Memory B cell (primary cell): ENCODE measurements at regions not wholly inside any gene's neighbourhood (a gene's known extent, or its start where the extent isn't known, plus 50 kb on each side); places are given as distances from the start of the nearest gene placed in this dataset.
"Not testable (repeated sequence)": the region's sequence is repeated elsewhere in the genome, so short reads cannot be mapped to it uniquely, and the experiment has no call there.

ENCODE experiments used
- ATAC-seq: fragments of 150-1000 bp; cut with Tn5 transposase; 2 replicates; pipeline ENCODE4 v1.10.0; 2021; ENCODE audit warnings: low read depth, mild to moderate bottlenecking, moderate library complexity
- DNase-seq, 2 donors: peaks; one replicate each; pipeline ENCODE4 v3.0.0; 2022; ENCODE audit warnings: low spot score in 2 of 2
- H3K27ac Mint-ChIP-seq: one replicate; pipeline ENCODE4 v1.8.0; 2022; ENCODE audit warnings: mild to moderate bottlenecking, moderate library complexity, mixed read lengths
- H3K27me3 Mint-ChIP-seq: one replicate; pipeline ENCODE4 v1.8.0; 2022; ENCODE audit warnings: mixed read lengths
- H3K36me3 Mint-ChIP-seq: one replicate; pipeline ENCODE4 v1.8.0; 2022; ENCODE audit warnings: mild to moderate bottlenecking, mixed read lengths
- H3K4me1 Mint-ChIP-seq: one replicate; pipeline ENCODE4 v1.8.0; 2022; ENCODE audit warnings: mixed read lengths
- H3K4me3 Mint-ChIP-seq: one replicate; pipeline ENCODE4 v1.8.0; 2022; ENCODE audit warnings: mild to moderate bottlenecking, moderate library complexity, mixed read lengths
- H3K9me3 Mint-ChIP-seq: one replicate; pipeline ENCODE4 v1.8.0; 2022; ENCODE audit warnings: mixed read lengths

GRCh38 chr6:100084316-100084990 lies 90.4 kb upstream of the MCHR2 start:
- Mint-ChIP-seq H3K36me3 (no peaks in the 10 kb centered on the region), H3K27me3 (peaks cover 4% of the 10 kb centered on the region), H3K27ac (no peak overlapping the region), H3K4me1 (no peaks in the 10 kb centered on the region), H3K9me3 (no peaks in the 10 kb centered on the region), H3K4me3 (no peak overlapping the region)
- ATAC-seq (no peak), DNase-seq (no peak)

GRCh38 chr6:100078509-100078908 lies 84.5 kb upstream of the MCHR2 start:
- Mint-ChIP-seq H3K4me1 (no peaks in the 10 kb centered on the region), H3K4me3 (no peak overlapping the region), H3K9me3 (no peaks in the 10 kb centered on the region), H3K27me3 (peaks cover 7% of the 10 kb centered on the region), H3K27ac (no peak overlapping the region), H3K36me3 (no peaks in the 10 kb centered on the region)
- ATAC-seq (no peak), DNase-seq (no peak)

- peaks cover 3% of the 10 kb centered on the region for H3K27me3 Mint-ChIP-seq
- peaks cover 7% of the 10 kb centered on the region for H3K9me3 Mint-ChIP-seq
- no peak overlapping the region for H3K27ac Mint-ChIP-seq
- H3K4me3 Mint-ChIP-seq, result no peak overlapping the region
- DNase-seq (no peak), ATAC-seq (no peak)
- H3K4me1 Mint-ChIP-seq, result no peaks in the 10 kb centered on the region
- no peaks in the 10 kb centered on the region for H3K36me3 Mint-ChIP-seq
These were observed 71.3 kb upstream of the MCHR2 start for GRCh38 chr6:100065348-100065747.

- H3K27ac Mint-ChIP-seq, result no peak overlapping the region
- DNase-seq, result no peak
- no peak overlapping the region for H3K4me3 Mint-ChIP-seq
- H3K27me3 Mint-ChIP-seq, result peaks cover 3% of the 10 kb centered on the region
- H3K36me3 Mint-ChIP-seq, result no peaks in the 10 kb centered on the region
- ATAC-seq, result no peak
- no peaks in the 10 kb centered on the region for H3K4me1 Mint-ChIP-seq
- H3K9me3 Mint-ChIP-seq, result peaks cover under 1% of the 10 kb centered on the region
These were observed 68.6 kb upstream of the MCHR2 start for GRCh38 chr6:100062621-100063020.

- DNase-seq, result no peak
- Mint-ChIP-seq H3K27me3 (peaks cover 3% of the 10 kb centered on the region), H3K4me1 (no peaks in the 10 kb centered on the region), H3K9me3 (peaks cover 5% of the 10 kb centered on the region), H3K4me3 (no peak overlapping the region), H3K36me3 (no peaks in the 10 kb centered on the region), H3K27ac (no peak overlapping the region)
- ATAC-seq, result no peak
These were observed 63.9 kb upstream of the MCHR2 start for GRCh38 chr6:100057941-100058340.

- H3K9me3 Mint-ChIP-seq, result peaks cover 1% of the 10 kb centered on the region
- H3K27ac Mint-ChIP-seq, result no peak overlapping the region
- no peaks in the 10 kb centered on the region for H3K36me3 Mint-ChIP-seq
- DNase-seq (no peak), ATAC-seq (no peak)
- H3K4me3 Mint-ChIP-seq, result no peak overlapping the region
- H3K4me1 Mint-ChIP-seq, result no peaks in the 10 kb centered on the region
- H3K27me3 Mint-ChIP-seq, result no peaks in the 10 kb centered on the region
These were observed 56.5 kb upstream of the MCHR2 start for GRCh38 chr6:100050550-100050949.

GRCh38 chr6:100043961-100044360 lies 49.9 kb upstream of the MCHR2 start:
- ATAC-seq, DNase-seq, H3K27me3 Mint-ChIP-seq: not testable (repeated sequence)

More at GRCh38 chr6:100043961-100044360, 49.9 kb upstream of the MCHR2 start:
- H3K9me3 Mint-ChIP-seq, H3K36me3 Mint-ChIP-seq, H3K4me3 Mint-ChIP-seq, H3K27ac Mint-ChIP-seq, H3K4me1 Mint-ChIP-seq: not testable (repeated sequence)
